ENCODE measurements at regions not wholly inside any gene's neighbourhood (a gene's known extent, or its start where the extent isn't known, plus 50 kb on each side); places are given as distances from the start of the nearest gene placed in this dataset.
"Not testable (repeated sequence)": the region's sequence is repeated elsewhere in the genome, so short reads cannot be mapped to it uniquely, and the experiment has no call there.

DNA sequence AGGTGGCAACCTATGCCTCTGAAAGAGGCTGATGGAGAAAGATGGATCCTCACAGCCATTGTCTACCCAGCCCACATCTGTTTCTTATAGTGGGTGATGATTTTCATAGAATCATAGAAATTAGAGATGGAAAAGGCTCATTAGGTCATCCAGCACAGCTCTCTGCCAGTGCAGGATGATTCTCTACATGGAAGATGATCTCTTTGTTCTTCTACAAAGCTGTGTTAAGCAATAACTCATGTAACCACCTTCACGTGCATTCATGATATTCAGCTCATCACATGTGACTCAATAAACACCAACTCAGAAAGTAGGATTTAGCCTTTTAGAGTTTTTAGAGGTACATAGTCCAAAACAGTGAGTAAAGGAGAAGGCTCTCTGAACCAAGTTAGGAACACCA, 539.4 kb upstream of the ID2 start:
- H3K4me3 ChIP-seq (ENCODE audit: low read depth, low read length) = no peak overlapping the region
- DNase-seq (ENCODE audit: low read depth) = no peak
- TF ChIP-seq MYC (IDR thresholded peaks at IDR 0.05; ENCODE audit: low read depth, low read length) = no peak
- no peak for TF ChIP-seq CTCF (IDR thresholded peaks at IDR 0.05; ENCODE audit: low read depth, low read length)
- TF ChIP-seq, protein P1, sequence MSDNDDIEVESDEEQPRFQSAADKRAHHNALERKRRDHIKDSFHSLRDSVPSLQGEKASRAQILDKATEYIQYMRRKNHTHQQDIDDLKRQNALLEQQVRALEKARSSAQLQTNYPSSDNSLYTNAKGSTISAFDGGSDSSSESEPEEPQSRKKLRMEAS (IDR thresholded peaks at IDR 0.05; ENCODE audit: low read depth, low read length) = no peak
- no peak for TF ChIP-seq POLR2A (IDR thresholded peaks at IDR 0.05; ENCODE audit: extremely low read depth, insufficient read length)

- H3K4me3 ChIP-seq (ENCODE audit: low read depth, low read length) = no peak overlapping the region
- TF ChIP-seq, protein P1 (IDR thresholded peaks at IDR 0.05; ENCODE audit: low read depth, low read length) = no peak
- no peak for TF ChIP-seq MYC (IDR thresholded peaks at IDR 0.05; ENCODE audit: low read depth, low read length)
- no peak for TF ChIP-seq POLR2A (IDR thresholded peaks at IDR 0.05; ENCODE audit: extremely low read depth, insufficient read length)
- TF ChIP-seq CTCF (IDR thresholded peaks at IDR 0.05; ENCODE audit: low read depth, low read length) = no peak
- no peak for DNase-seq (ENCODE audit: low read depth)
These were observed 537.7 kb upstream of the ID2 start for GRCh38 chr2:8144131-8144631.

GRCh38 chr2:8144785-8145184, 537.1 kb upstream of the ID2 start:
- TF ChIP-seq, protein P1 (IDR thresholded peaks at IDR 0.05; ENCODE audit: low read depth, low read length) = no peak
- TF ChIP-seq MYC (IDR thresholded peaks at IDR 0.05; ENCODE audit: low read depth, low read length) (no peak), CTCF (IDR thresholded peaks at IDR 0.05; ENCODE audit: low read depth, low read length) (no peak), POLR2A (IDR thresholded peaks at IDR 0.05; ENCODE audit: extremely low read depth, insufficient read length) (no peak)
- no peak for DNase-seq (ENCODE audit: low read depth)
- H3K4me3 ChIP-seq (ENCODE audit: low read depth, low read length) = no peak overlapping the region

GRCh38 chr2:8145375-8145774, 536.5 kb upstream of the ID2 start:
- H3K4me3 ChIP-seq (ENCODE audit: low read depth, low read length) = not testable (repeated sequence)
- DNase-seq (ENCODE audit: low read depth) = peak; percentile 44

GRCh38 chr2:8146132-8147005, 535.5 kb upstream of the ID2 start:
- no peak overlapping the region for H3K4me3 ChIP-seq (ENCODE audit: low read depth, low read length)
- no peak for DNase-seq (ENCODE audit: low read depth)
- TF ChIP-seq POLR2A (IDR thresholded peaks at IDR 0.05; ENCODE audit: extremely low read depth, insufficient read length) = no peak

- DNase-seq (ENCODE audit: low read depth) = no peak
- H3K4me3 ChIP-seq (ENCODE audit: low read depth, low read length) = no peak overlapping the region
- no peak for TF ChIP-seq POLR2A (IDR thresholded peaks at IDR 0.05; ENCODE audit: extremely low read depth, insufficient read length)
- no peak for TF ChIP-seq CTCF (IDR thresholded peaks at IDR 0.05; ENCODE audit: low read depth, low read length)
- TF ChIP-seq, protein P1 (IDR thresholded peaks at IDR 0.05; ENCODE audit: low read depth, low read length) = no peak
- TF ChIP-seq MYC (IDR thresholded peaks at IDR 0.05; ENCODE audit: low read depth, low read length) = no peak
These were observed 533.4 kb upstream of the ID2 start for GRCh38 chr2:8148260-8149006.

All from NB4 (cell line).